ENCODE measurements at regions not wholly inside any gene's neighbourhood (a gene's known extent, or its start where the extent isn't known, plus 50 kb on each side); places are given as distances from the start of the nearest gene placed in this dataset.
"Not testable (repeated sequence)": the region's sequence is repeated elsewhere in the genome, so short reads cannot be mapped to it uniquely, and the experiment has no call there.

DNA sequence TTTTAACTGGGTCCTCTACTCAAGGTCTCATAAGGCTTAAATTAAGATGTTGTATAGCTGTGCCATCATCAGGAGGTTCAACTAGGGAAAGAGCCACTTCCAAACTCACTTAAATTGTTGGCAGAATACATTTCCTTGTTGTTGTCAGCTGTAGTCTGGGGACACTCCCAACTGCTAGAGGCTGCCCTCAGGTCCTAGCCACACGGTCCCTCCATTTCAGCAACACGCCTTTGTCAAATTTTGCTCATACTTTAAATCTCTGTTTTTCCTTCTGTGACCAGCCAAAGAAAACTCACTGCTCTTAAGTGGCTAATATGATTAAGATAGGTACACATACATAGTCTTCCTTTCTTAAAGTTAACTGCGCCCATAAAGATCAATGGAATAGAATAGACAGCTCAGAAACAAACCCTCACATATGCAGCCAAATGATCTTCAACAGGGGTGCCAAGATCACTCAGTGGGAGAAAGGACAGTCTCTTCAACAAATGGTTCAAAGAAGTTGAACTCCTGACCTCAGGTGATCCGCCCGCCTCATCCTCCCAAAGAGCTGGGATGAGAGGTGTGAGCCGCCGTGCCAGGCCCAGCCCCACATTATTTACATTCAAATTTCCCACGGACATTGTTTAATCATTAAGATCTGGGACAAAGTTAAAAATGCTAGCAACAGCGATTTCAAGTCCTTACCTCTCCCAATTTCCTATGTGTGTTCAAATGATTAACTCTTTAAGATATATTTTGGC, 76.4 kb upstream of the ELOVL5 start:
- no peak overlapping the region for H3K27ac ChIP-seq (ENCODE audit: low read length)
- CTCF ChIA-PET: no interaction called here
- intact Hi-C loops (cut with micrococcal nuclease; ENCODE audit: unreplicated experiment) (no loop called here), in situ Hi-C loops (cut with HindIII; ENCODE audit: low pct_unique_long_range_greater_than_20kb, low sequenced_read_pairs) (no loop called here)
- H3K27me3 ChIP-seq (ENCODE audit: control insufficient read depth, insufficient read depth, low read length): peaks cover 4% of the 10 kb centered on the region; the same call in 1 of the 2 replicates
- no peak for DNase-seq (ENCODE audit: low read depth, low spot score)
- H3K4me3 ChIP-seq (ENCODE audit: low read depth in 2 of 2, low read length in 2 of 2): no peak overlapping the region
- H3K36me3 ChIP-seq (ENCODE audit: control insufficient read depth, insufficient read depth, low read length): no peaks in the 10 kb centered on the region
- POLR2A ChIA-PET: no interaction called here
- ATAC-seq: no peak
- H3K9me3 ChIP-seq (ENCODE audit: control insufficient read depth, insufficient read depth, low read depth, low read length): no peaks in the 10 kb centered on the region
- no TSS peak for BruUV-seq (replicated peaks)
- H3K4me1 ChIP-seq (ENCODE audit: control insufficient read depth, insufficient read depth, low read length): no peaks in the 10 kb centered on the region
- TF ChIP-seq SIN3A (IDR thresholded peaks at IDR 0.05; ENCODE audit: borderline replicate concordance, insufficient read depth, low read depth, low read length) (no peak), POLR2AphosphoS5 (IDR thresholded peaks at IDR 0.05; ENCODE audit: low read depth, low read length) (no peak), TCF7L2 (IDR thresholded peaks at IDR 0.05; ENCODE audit: low read depth, low read length) (no peak), REST (IDR thresholded peaks at IDR 0.05; ENCODE audit: insufficient read depth in 1 of 2, low read depth in 2 of 2, low read length in 1 of 2) (no peak)
- TF ChIP-seq, protein P1, sequence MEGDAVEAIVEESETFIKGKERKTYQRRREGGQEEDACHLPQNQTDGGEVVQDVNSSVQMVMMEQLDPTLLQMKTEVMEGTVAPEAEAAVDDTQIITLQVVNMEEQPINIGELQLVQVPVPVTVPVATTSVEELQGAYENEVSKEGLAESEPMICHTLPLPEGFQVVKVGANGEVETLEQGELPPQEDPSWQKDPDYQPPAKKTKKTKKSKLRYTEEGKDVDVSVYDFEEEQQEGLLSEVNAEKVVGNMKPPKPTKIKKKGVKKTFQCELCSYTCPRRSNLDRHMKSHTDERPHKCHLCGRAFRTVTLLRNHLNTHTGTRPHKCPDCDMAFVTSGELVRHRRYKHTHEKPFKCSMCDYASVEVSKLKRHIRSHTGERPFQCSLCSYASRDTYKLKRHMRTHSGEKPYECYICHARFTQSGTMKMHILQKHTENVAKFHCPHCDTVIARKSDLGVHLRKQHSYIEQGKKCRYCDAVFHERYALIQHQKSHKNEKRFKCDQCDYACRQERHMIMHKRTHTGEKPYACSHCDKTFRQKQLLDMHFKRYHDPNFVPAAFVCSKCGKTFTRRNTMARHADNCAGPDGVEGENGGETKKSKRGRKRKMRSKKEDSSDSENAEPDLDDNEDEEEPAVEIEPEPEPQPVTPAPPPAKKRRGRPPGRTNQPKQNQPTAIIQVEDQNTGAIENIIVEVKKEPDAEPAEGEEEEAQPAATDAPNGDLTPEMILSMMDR (IDR thresholded peaks at IDR 0.05): no peak

DNA sequence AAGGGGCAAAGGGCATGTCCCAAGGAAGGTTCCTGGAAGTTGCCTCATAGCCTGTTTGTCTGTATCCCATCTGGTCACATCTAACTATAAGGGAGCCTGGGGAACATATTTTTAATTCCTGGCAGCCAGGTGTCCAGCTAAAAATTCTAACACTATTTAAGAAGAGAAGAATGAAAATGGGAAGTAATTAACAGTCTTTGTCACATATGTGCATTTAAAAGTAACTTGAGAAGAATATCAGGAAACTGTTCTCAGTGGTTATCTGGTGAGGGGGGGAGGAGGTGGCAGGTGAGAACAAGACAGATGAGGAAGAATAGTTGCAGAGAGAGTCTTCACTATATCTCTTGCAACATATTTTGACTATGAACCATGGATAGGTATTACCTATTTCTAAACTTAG, 75.5 kb upstream of the ELOVL5 start:
- POLR2A ChIA-PET: no interaction called here
- in situ Hi-C loops (cut with HindIII; ENCODE audit: low pct_unique_long_range_greater_than_20kb, low sequenced_read_pairs) (no loop called here), intact Hi-C loops (cut with micrococcal nuclease; ENCODE audit: unreplicated experiment) (no loop called here)
- no peak for TF ChIP-seq REST (IDR thresholded peaks at IDR 0.05; ENCODE audit: insufficient read depth in 1 of 2, low read depth in 2 of 2, low read length in 1 of 2)
- TF ChIP-seq, protein P1 (IDR thresholded peaks at IDR 0.05): no peak
- TF ChIP-seq SIN3A (IDR thresholded peaks at IDR 0.05; ENCODE audit: borderline replicate concordance, insufficient read depth, low read depth, low read length): no peak
- TF ChIP-seq POLR2AphosphoS5 (IDR thresholded peaks at IDR 0.05; ENCODE audit: low read depth, low read length): no peak
- TF ChIP-seq TCF7L2 (IDR thresholded peaks at IDR 0.05; ENCODE audit: low read depth, low read length): no peak
- no peak for ATAC-seq
- Histone ChIP-seq H3K27me3 (ENCODE audit: control insufficient read depth, insufficient read depth, low read length) (peaks cover 4% of the 10 kb centered on the region; the same call in 1 of the 2 replicates), H3K4me3 (ENCODE audit: low read depth in 2 of 2, low read length in 2 of 2) (no peak overlapping the region), H3K9me3 (ENCODE audit: control insufficient read depth, insufficient read depth, low read depth, low read length) (no peaks in the 10 kb centered on the region), H3K36me3 (ENCODE audit: control insufficient read depth, insufficient read depth, low read length) (no peaks in the 10 kb centered on the region), H3K27ac (ENCODE audit: low read length) (no peak overlapping the region), H3K4me1 (ENCODE audit: control insufficient read depth, insufficient read depth, low read length) (no peaks in the 10 kb centered on the region)
- DNase-seq (ENCODE audit: low read depth, low spot score): no peak
- CTCF ChIA-PET: no interaction called here
- no TSS peak for BruUV-seq (replicated peaks)

DNA sequence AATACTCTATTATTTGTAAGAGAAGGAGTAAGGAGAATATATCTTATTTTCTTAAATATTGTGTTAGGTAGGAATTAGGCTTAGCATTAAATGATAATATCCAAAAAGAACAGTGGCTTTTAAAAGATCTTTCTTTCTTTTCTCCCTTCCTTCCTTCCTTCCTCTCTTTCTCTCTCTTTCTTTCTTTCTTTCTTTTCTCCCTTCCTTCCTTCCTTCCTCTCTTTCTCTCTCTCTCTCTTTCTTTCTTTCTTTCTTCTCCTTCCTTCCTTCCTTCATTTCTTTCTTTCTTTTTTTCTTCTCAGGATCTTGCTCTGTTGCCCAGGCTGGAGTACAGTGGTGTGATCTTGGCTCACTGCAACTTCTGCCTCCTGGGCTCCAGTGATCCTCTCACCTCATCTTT, 74.8 kb upstream of the ELOVL5 start:
- H3K4me1 ChIP-seq (ENCODE audit: control insufficient read depth, insufficient read depth, low read length); POLR2A ChIA-PET; H3K27ac ChIP-seq (ENCODE audit: low read length); in situ Hi-C loops (cut with HindIII; ENCODE audit: low pct_unique_long_range_greater_than_20kb, low sequenced_read_pairs); ATAC-seq; H3K27me3 ChIP-seq (ENCODE audit: control insufficient read depth, insufficient read depth, low read length); BruUV-seq (replicated peaks); H3K36me3 ChIP-seq (ENCODE audit: control insufficient read depth, insufficient read depth, low read length); CTCF ChIA-PET; H3K4me3 ChIP-seq (ENCODE audit: low read depth in 2 of 2, low read length in 2 of 2); intact Hi-C loops (cut with micrococcal nuclease; ENCODE audit: unreplicated experiment); DNase-seq (ENCODE audit: low read depth, low spot score); H3K9me3 ChIP-seq (ENCODE audit: control insufficient read depth, insufficient read depth, low read depth, low read length): not testable (repeated sequence)
